ENCODE measurements at regions not wholly inside any gene's neighbourhood (a gene's known extent, or its start where the extent isn't known, plus 50 kb on each side); places are given as distances from the start of the nearest gene placed in this dataset.

DNA sequence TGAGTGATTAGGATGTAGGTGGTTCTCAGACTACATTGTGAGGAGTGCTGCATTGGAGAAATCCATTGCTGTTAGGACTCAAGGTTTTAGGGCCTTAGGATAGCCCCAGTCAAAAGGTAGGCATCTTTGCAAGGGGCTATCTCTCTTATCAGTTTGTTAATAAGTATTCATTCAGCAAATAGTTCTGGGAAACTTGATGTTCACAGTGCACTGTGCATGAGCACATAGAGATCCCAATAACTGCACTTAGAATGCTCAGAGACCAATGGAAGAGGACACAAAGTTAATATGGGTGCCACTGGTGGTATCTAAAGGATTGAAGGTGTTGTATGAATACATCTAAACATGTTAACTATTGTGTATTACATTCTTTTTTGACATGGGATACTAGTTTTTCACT, 131.4 kb downstream of the KIF4B start:
- Mint-ChIP-seq H3K27ac (no peak overlapping the region), H3K36me3 (ENCODE audit: low read depth) (no peaks in the 10 kb centered on the region), H3K27me3 (peaks cover 15% of the 10 kb centered on the region), H3K9me3 (no peaks in the 10 kb centered on the region), H3K4me3 (no peak overlapping the region), H3K4me1 (ENCODE audit: low read depth) (no peaks in the 10 kb centered on the region)
- ATAC-seq (ENCODE audit: poor library complexity) = no peak
- TF ChIP-seq CTCF (IDR thresholded peaks at IDR 0.05) = no peak
- Histone ChIP-seq H3K9me3 (ENCODE audit: control insufficient read depth in 1 of 2, insufficient read depth in 1 of 2, low read length in 2 of 2) (no peaks in the 10 kb centered on the region), H3K36me3 (ENCODE audit: insufficient read depth, low read length) (no peaks in the 10 kb centered on the region), H3K27ac (ENCODE audit: low read depth in 1 of 2, low read length in 2 of 2) (no peak overlapping the region), H3K4me3 (ENCODE audit: low read length) (no peak overlapping the region), H3K4me1 (ENCODE audit: insufficient read depth, low read length) (no peaks in the 10 kb centered on the region), H3K27me3 (ENCODE audit: control insufficient read depth in 1 of 2, insufficient read depth in 2 of 2, low read length in 2 of 2) (peaks cover 0 to 3% of the 10 kb centered on the region in 2 experiments)
- intact Hi-C loops (cut with DNase I, micrococcal nuclease) = loop anchor here (5.0 to 10.0 kb wide), 3 partner anchors 493 to 1987 kb away; no protein-coding TSS in a partner anchor
- POLR2A ChIA-PET = no interaction called here
- CTCF ChIA-PET = no interaction called here
- DNase-seq = no peak

DNA sequence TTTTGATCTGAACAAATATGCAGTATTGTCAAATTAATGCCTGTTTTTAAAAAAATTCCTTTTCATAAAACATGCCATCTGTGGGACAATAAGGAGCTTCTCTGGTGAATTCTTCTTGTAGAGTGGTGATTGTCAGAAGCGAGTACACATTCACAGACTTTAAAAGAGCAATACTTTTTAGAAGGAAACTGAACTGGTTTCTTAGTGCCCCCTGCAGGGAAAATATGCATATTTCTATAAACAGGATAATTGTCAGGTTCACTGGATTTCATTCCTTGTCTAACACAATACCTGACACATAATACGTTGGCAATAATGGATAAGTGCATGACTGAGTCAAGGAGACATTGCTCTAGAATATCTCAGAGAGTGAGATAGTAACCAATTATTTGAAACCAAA, 133.7 kb downstream of the KIF4B start:
- intact Hi-C loops (cut with DNase I, micrococcal nuclease) = loop anchor here in 1 of 2 experiments (5.0 to 10.0 kb wide), 2 partner anchors 495 to 682 kb away; no protein-coding TSS in a partner anchor
- no peaks in the 10 kb centered on the region for H3K4me1 ChIP-seq (ENCODE audit: insufficient read depth, low read length)
- POLR2A ChIA-PET = no interaction called here

DNA sequence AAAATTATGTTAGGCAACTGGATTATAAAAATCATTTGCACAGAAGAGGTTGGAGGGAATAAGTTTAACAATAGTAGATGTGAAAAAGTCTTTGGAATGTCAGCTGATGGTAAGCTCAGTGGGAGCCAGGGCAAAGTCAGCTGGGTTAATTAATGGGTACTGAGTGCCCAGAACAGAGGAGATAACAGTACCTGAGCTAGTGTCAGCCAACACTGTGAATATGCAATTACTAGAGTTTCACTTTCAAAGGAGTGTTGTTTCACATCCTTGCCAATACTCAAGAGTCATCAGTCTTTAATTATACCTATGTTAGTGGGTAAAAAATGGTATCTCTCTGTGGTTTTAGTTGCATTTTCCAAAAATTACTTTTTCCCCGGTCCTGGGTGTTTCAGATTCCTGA, 135.1 kb downstream of the KIF4B start:
- Histone ChIP-seq H3K4me1 (ENCODE audit: insufficient read depth, low read length) (no peaks in the 10 kb centered on the region), H3K27me3 (ENCODE audit: control insufficient read depth in 1 of 2, insufficient read depth in 2 of 2, low read length in 2 of 2) (peaks cover 0 to 3% of the 10 kb centered on the region in 2 experiments), H3K27ac (ENCODE audit: low read depth in 1 of 2, low read length in 2 of 2) (no peak overlapping the region), H3K4me3 (ENCODE audit: low read length) (no peak overlapping the region), H3K36me3 (ENCODE audit: insufficient read depth, low read length) (no peaks in the 10 kb centered on the region), H3K9me3 (ENCODE audit: control insufficient read depth in 1 of 2, insufficient read depth in 1 of 2, low read length in 2 of 2) (no peaks in the 10 kb centered on the region)
- Mint-ChIP-seq H3K27ac (no peak overlapping the region), H3K9me3 (no peaks in the 10 kb centered on the region), H3K36me3 (ENCODE audit: low read depth) (no peaks in the 10 kb centered on the region), H3K4me3 (no peak overlapping the region), H3K27me3 (peaks cover 10% of the 10 kb centered on the region), H3K4me1 (ENCODE audit: low read depth) (no peaks in the 10 kb centered on the region)
- no peak for TF ChIP-seq CTCF (IDR thresholded peaks at IDR 0.05)
- POLR2A ChIA-PET = no interaction called here
- ATAC-seq (ENCODE audit: poor library complexity) = no peak
- intact Hi-C loops (cut with DNase I, micrococcal nuclease) = loop anchor here in 1 of 2 experiments (5.0 to 10.0 kb wide), 2 partner anchors 496 to 684 kb away; no protein-coding TSS in a partner anchor
- DNase-seq = no peak
- CTCF ChIA-PET = no interaction called here

More for the DNA sequence above, 133.7 kb downstream of the KIF4B start:
- no peak overlapping the region for H3K4me3 Mint-ChIP-seq
- peaks cover 10% of the 10 kb centered on the region for H3K27me3 Mint-ChIP-seq
- no peak for DNase-seq
- H3K27ac ChIP-seq (ENCODE audit: low read depth in 1 of 2, low read length in 2 of 2) = no peak overlapping the region
- H3K4me1 Mint-ChIP-seq (ENCODE audit: low read depth) = no peaks in the 10 kb centered on the region
- peak; percentile 14 for TF ChIP-seq CTCF (IDR thresholded peaks at IDR 0.05)
- H3K36me3 Mint-ChIP-seq (ENCODE audit: low read depth) = no peaks in the 10 kb centered on the region
- H3K27ac Mint-ChIP-seq = no peak overlapping the region
- no peak for ATAC-seq (ENCODE audit: poor library complexity)
- no peaks in the 10 kb centered on the region for H3K9me3 Mint-ChIP-seq
- no peaks in the 10 kb centered on the region for H3K9me3 ChIP-seq (ENCODE audit: control insufficient read depth in 1 of 2, insufficient read depth in 1 of 2, low read length in 2 of 2)
- CTCF ChIA-PET = no interaction called here
- H3K27me3 ChIP-seq (ENCODE audit: control insufficient read depth in 1 of 2, insufficient read depth in 2 of 2, low read length in 2 of 2) = peaks cover 0 to 3% of the 10 kb centered on the region in 2 experiments
- no peak overlapping the region for H3K4me3 ChIP-seq (ENCODE audit: low read length)
- no peaks in the 10 kb centered on the region for H3K36me3 ChIP-seq (ENCODE audit: insufficient read depth, low read length)
